Hepatocyte (in vitro differentiated cells): ENCODE measurements at regions not wholly inside any gene's neighbourhood (a gene's known extent, or its start where the extent isn't known, plus 50 kb on each side); places are given as distances from the start of the nearest gene placed in this dataset.

ENCODE experiments used
- DNase-seq: peaks from one replicate; pipeline ENCODE4 v3.0.0-alpha.2; 2016; ENCODE audit warnings: low spot score
- H2AFZ ChIP-seq: fragments of 200-600 bp; sonication (generic); 2 replicates; pipeline ENCODE4 v1.6.0; 2016; ENCODE audit warnings: antibody characterized with exemption, mild to moderate bottlenecking
- H3K27ac ChIP-seq: fragments of 200-600 bp; sonication (generic); 2 replicates; pipeline ENCODE4 v1.5.1; 2016; ENCODE audit warnings: mild to moderate bottlenecking
- H3K27me3 ChIP-seq: fragments of 200-600 bp; sonication (generic); 2 replicates; pipeline ENCODE4 v1.6.1; 2016
- H3K36me3 ChIP-seq: fragments of 200-600 bp; sonication (generic); replicated peaks from 2 replicates; pipeline ENCODE4 v1.5.1; 2016; ENCODE audit warnings: low read depth; ENCODE audit not compliant: insufficient read depth
- H3K4me1 ChIP-seq: fragments of 200-600 bp; sonication (generic); 2 replicates; pipeline ENCODE4 v1.5.1; 2016; ENCODE audit warnings: mild to moderate bottlenecking, moderate library complexity; ENCODE audit not compliant: insufficient read depth
- H3K4me2 ChIP-seq: fragments of 200-600 bp; sonication (generic); 2 replicates; pipeline ENCODE4 v1.6.0; 2016
- H3K4me3 ChIP-seq: fragments of 200-600 bp; sonication (generic); 2 replicates; pipeline ENCODE4 v1.5.1; 2016; ENCODE audit warnings: mild to moderate bottlenecking
- H3K79me2 ChIP-seq: fragments of 200-600 bp; sonication (generic); 2 replicates; pipeline ENCODE4 v1.6.0; 2017; ENCODE audit warnings: mild to moderate bottlenecking
- H3K9me2 ChIP-seq: fragments of 200-600 bp; sonication (generic); replicated peaks from 2 replicates; pipeline ENCODE4 v1.6.0; 2017; ENCODE audit warnings: mild to moderate bottlenecking; ENCODE audit not compliant: insufficient read depth
- H3K9me3 ChIP-seq: fragments of 200-600 bp; sonication (generic); 2 replicates; pipeline ENCODE4 v1.5.1; 2016; ENCODE audit warnings: low read depth, mild to moderate bottlenecking
- H4K20me1 ChIP-seq: fragments of 200-600 bp; sonication (generic); 2 replicates; pipeline ENCODE4 v1.6.0; 2016; ENCODE audit warnings: mild to moderate bottlenecking; ENCODE audit not compliant: insufficient read depth, poor library complexity, severe bottlenecking
- EZH2 ChIP-seq: fragments of 200-600 bp; sonication (generic); IDR thresholded peaks from 2 replicates; pipeline ENCODE4 v1.6.1; 2016; ENCODE audit warnings: antibody characterized with exemption, mild to moderate bottlenecking, borderline replicate concordance
- EZH2phosphoT487 ChIP-seq: fragments of 200-600 bp; sonication (generic); IDR thresholded peaks from one replicate; pipeline ENCODE4 v1.6.1; 2018; ENCODE audit warnings: antibody characterized with exemption, mild to moderate bottlenecking, low read depth, moderate library complexity; ENCODE audit not compliant: unreplicated experiment, severe bottlenecking
- WGBS: methylation state at CpG from one replicate; pipeline ENCODE4 v1.1.6; 2016; ENCODE audit warnings: low lambda C conversion rate; ENCODE audit errors: missing lambda C conversion rate; 5-methylcytosine and 5-hydroxymethylcytosine counted together
- TF ChIP-seq, protein P1 (sequence below): fragments of 200-600 bp; sonication (generic); IDR thresholded peaks from 2 replicates; pipeline ENCODE4 v1.5.1; 2016; ENCODE audit warnings: antibody characterized with exemption, mild to moderate bottlenecking; ENCODE audit not compliant: poor library complexity

DNA sequence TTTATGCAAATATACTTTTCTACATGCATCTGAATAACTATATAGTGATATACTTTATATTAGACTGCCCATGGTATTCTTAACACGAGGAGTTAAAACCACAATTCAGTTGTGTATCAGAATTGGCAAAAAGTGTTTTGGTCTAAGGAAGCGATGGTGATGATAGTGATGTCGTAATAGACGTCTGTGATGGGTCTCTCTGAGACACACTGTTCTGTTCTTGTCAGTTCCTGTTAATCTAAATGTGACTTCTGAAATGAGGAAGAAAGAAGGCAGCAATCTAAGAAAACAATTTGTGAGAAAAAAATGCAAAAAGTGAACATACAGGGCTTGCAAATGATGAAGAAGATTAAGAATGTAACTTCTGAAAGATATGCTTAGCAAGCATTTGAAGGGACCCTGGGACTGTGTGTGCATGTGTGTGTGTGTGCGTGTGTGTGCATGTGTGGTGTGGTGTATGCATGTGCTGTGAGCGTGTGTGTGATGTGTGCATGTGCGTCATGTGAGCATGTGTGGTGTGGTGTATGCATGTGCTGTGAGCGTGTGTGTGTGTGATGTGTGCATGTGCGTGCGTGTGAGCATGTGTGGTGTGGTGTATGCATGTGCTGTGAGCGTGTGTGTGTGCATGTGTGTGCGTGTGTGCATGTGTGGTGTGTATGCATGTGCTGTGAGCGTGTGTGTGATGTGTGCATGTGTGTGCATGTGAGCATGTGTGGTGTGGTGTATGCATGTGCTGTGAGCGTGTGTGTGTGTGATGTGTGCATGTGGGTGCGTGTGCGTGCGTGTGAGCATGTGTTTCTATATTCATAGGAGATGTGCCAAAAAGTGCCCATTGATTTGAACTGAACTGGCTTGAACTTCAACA lies 131.8 kb downstream of the IRS2 start:
- Histone ChIP-seq H3K27ac (no peak overlapping the region), H2AFZ (no peak overlapping the region), H3K4me1 (no peaks in the 10 kb centered on the region), H3K4me2 (no peak overlapping the region), H3K27me3 (no peaks in the 10 kb centered on the region), H3K9me2 (no peaks in the 10 kb centered on the region), H3K36me3 (no peaks in the 10 kb centered on the region), H3K9me3 (no peaks in the 10 kb centered on the region), H3K4me3 (no peak overlapping the region), H4K20me1 (no peaks in the 10 kb centered on the region), H3K79me2 (no peaks in the 10 kb centered on the region)
- DNase-seq, result no peak
- 85% methylated on average over 15 of the region's 17 CpGs for WGBS
- no peak for TF ChIP-seq EZH2phosphoT487
- TF ChIP-seq EZH2, result no peak
- TF ChIP-seq, protein P1, sequence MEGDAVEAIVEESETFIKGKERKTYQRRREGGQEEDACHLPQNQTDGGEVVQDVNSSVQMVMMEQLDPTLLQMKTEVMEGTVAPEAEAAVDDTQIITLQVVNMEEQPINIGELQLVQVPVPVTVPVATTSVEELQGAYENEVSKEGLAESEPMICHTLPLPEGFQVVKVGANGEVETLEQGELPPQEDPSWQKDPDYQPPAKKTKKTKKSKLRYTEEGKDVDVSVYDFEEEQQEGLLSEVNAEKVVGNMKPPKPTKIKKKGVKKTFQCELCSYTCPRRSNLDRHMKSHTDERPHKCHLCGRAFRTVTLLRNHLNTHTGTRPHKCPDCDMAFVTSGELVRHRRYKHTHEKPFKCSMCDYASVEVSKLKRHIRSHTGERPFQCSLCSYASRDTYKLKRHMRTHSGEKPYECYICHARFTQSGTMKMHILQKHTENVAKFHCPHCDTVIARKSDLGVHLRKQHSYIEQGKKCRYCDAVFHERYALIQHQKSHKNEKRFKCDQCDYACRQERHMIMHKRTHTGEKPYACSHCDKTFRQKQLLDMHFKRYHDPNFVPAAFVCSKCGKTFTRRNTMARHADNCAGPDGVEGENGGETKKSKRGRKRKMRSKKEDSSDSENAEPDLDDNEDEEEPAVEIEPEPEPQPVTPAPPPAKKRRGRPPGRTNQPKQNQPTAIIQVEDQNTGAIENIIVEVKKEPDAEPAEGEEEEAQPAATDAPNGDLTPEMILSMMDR, result no peak

DNA sequence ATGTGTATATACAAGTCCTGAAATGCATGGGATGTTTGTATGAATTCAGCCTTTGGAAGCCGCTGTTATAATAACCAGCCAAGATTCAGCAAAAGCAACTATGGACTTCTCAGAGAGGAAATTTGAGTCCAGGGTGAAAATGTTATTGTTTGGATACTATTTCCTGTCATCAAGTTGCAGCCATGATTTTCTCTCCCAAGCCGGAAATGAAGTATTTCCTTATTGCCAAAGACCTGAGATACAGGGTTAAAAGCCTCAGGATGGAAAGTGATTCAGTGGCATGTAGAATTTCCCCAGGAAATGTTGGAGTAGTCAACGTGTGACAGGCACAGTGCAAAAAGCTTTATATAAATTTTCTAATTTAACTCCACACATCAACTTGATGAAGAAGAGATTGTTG lies 133.9 kb downstream of the IRS2 start:
- no peaks in the 10 kb centered on the region for H3K36me3 ChIP-seq
- H2AFZ ChIP-seq, result no peak overlapping the region
- no peaks in the 10 kb centered on the region for H3K9me2 ChIP-seq
- no peaks in the 10 kb centered on the region for H4K20me1 ChIP-seq
- no peaks in the 10 kb centered on the region for H3K4me1 ChIP-seq
- no peak for DNase-seq
- no peaks in the 10 kb centered on the region for H3K79me2 ChIP-seq
- no peak overlapping the region for H3K4me3 ChIP-seq
- no peaks in the 10 kb centered on the region for H3K9me3 ChIP-seq
- WGBS, result 78% methylated on average over 3 of the region's 3 CpGs
- no peaks in the 10 kb centered on the region for H3K27me3 ChIP-seq
- TF ChIP-seq EZH2, result no peak
- no peak for TF ChIP-seq EZH2phosphoT487
- TF ChIP-seq, protein P1, result no peak
- H3K4me2 ChIP-seq, result no peak overlapping the region
- H3K27ac ChIP-seq, result no peak overlapping the region

DNA sequence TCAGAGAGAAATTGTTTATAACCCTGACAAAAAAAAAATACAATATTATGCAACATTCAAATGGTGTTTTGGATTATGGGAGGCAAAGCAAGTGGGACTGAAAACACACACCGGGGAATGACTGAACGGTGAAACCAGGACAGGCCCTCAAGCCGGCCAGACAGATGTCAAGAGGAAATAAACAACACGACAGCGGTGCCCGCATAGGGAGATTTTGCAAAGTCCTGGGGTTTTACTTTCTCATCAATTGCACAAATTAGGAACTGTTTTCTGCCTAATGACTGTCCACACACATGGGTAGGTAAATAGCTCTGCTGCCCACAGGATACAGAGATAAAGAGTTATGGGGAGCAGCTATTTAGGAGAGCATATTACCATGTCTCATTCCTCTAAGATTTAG lies 134.5 kb downstream of the IRS2 start:
- Histone ChIP-seq H3K27me3 (no peaks in the 10 kb centered on the region), H4K20me1 (no peaks in the 10 kb centered on the region), H3K4me2 (no peak overlapping the region), H3K4me3 (no peak overlapping the region), H3K9me2 (no peaks in the 10 kb centered on the region), H2AFZ (no peak overlapping the region), H3K9me3 (no peaks in the 10 kb centered on the region), H3K27ac (no peak overlapping the region), H3K4me1 (no peaks in the 10 kb centered on the region), H3K79me2 (no peaks in the 10 kb centered on the region), H3K36me3 (no peaks in the 10 kb centered on the region)
- 83% methylated on average over 6 of the region's 6 CpGs for WGBS
- DNase-seq, result no peak
- TF ChIP-seq, protein P1, result no peak
- TF ChIP-seq EZH2phosphoT487 (no peak), EZH2 (no peak)
